Endothelial cell (in vitro differentiated cells): ENCODE measurements at regions not wholly inside any gene's neighbourhood (a gene's known extent, or its start where the extent isn't known, plus 50 kb on each side); places are given as distances from the start of the nearest gene placed in this dataset.

Experiments
- DNase-seq: peaks from one replicate; pipeline ENCODE4 v3.0.0; 2021; ENCODE audit warnings: low spot score
- H3K27ac Mint-ChIP-seq: one replicate; pipeline ENCODE4 v1.8.0; 2021; ENCODE audit warnings: mixed read lengths, inconsistent platforms; ENCODE audit not compliant: unreplicated experiment
- H3K27me3 Mint-ChIP-seq: one replicate; pipeline ENCODE4 v1.8.0; 2021; ENCODE audit warnings: mild to moderate bottlenecking, moderate library complexity, mixed read lengths, inconsistent platforms; ENCODE audit not compliant: unreplicated experiment
- H3K36me3 Mint-ChIP-seq: one replicate; pipeline ENCODE4 v1.8.0; 2021; ENCODE audit warnings: mild to moderate bottlenecking, low read depth, mixed read lengths, inconsistent platforms; ENCODE audit not compliant: unreplicated experiment
- H3K4me1 Mint-ChIP-seq: one replicate; pipeline ENCODE4 v1.8.0; 2021; ENCODE audit warnings: mild to moderate bottlenecking, mixed read lengths, inconsistent platforms; ENCODE audit not compliant: unreplicated experiment
- H3K4me3 Mint-ChIP-seq: one replicate; pipeline ENCODE4 v1.8.0; 2021; ENCODE audit warnings: mild to moderate bottlenecking, mixed read lengths, inconsistent platforms; ENCODE audit not compliant: unreplicated experiment
- H3K9me3 Mint-ChIP-seq: one replicate; pipeline ENCODE4 v1.8.0; 2021; ENCODE audit warnings: mixed read lengths, inconsistent platforms; ENCODE audit not compliant: unreplicated experiment
- TF ChIP-seq, protein P1 (sequence below): fragments of 200-600 bp; sonication (generic); IDR thresholded peaks from one replicate; pipeline ENCODE4 v1.5.0; 2021; ENCODE audit warnings: antibody characterized with exemption; ENCODE audit not compliant: unreplicated experiment

DNA sequence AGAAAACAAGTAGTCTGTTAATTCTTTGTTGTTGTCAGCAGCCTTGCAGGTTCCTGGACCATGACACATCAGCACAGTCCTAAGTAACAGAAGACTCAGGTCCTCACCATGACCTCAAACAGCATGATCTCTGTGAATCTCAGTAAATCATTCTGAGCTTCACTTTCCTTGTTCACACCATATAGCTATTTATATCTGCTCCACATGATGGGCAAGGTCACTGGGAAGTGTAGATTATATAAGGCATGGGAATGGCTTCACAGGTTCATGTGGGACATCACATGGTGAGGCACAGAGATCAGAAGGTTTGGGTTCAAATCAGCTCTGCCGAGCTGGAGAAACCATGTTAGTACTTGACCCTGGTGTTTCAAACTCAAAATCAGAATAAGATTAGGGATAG lies 245.4 kb upstream of the SPTLC3 start:
- H3K4me1 Mint-ChIP-seq, result no peaks in the 10 kb centered on the region
- H3K9me3 Mint-ChIP-seq, result no peaks in the 10 kb centered on the region
- H3K4me3 Mint-ChIP-seq, result no peak overlapping the region
- H3K27ac Mint-ChIP-seq, result no peak overlapping the region
- H3K27me3 Mint-ChIP-seq, result no peaks in the 10 kb centered on the region
- no peak for DNase-seq
- no peaks in the 10 kb centered on the region for H3K36me3 Mint-ChIP-seq
- TF ChIP-seq, protein P1, sequence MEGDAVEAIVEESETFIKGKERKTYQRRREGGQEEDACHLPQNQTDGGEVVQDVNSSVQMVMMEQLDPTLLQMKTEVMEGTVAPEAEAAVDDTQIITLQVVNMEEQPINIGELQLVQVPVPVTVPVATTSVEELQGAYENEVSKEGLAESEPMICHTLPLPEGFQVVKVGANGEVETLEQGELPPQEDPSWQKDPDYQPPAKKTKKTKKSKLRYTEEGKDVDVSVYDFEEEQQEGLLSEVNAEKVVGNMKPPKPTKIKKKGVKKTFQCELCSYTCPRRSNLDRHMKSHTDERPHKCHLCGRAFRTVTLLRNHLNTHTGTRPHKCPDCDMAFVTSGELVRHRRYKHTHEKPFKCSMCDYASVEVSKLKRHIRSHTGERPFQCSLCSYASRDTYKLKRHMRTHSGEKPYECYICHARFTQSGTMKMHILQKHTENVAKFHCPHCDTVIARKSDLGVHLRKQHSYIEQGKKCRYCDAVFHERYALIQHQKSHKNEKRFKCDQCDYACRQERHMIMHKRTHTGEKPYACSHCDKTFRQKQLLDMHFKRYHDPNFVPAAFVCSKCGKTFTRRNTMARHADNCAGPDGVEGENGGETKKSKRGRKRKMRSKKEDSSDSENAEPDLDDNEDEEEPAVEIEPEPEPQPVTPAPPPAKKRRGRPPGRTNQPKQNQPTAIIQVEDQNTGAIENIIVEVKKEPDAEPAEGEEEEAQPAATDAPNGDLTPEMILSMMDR, result no peak

DNA sequence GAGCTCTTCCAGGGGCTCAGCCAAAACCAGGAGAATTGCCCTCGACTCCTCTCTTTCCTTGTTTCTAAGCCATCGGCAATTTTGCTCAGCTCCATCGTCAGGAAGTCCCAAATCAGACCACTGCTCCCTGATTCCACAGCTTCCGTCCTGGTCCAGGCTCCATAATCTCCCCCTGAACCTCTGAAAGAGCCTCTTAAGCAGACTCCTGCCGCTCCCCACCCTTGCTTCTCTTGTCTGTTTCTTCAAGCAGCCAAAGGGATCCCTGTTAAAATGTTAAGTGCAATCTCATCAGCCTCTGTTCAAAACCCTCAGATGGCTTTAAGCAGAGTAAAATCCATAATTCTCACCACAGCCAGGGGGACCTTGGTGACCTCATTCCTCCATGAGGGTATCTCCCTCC lies 244.7 kb upstream of the SPTLC3 start:
- Mint-ChIP-seq H3K9me3 (no peaks in the 10 kb centered on the region), H3K27ac (no peak overlapping the region), H3K27me3 (no peaks in the 10 kb centered on the region), H3K4me3 (no peak overlapping the region), H3K36me3 (no peaks in the 10 kb centered on the region), H3K4me1 (no peaks in the 10 kb centered on the region)
- no peak for DNase-seq
- TF ChIP-seq, protein P1, result no peak

DNA sequence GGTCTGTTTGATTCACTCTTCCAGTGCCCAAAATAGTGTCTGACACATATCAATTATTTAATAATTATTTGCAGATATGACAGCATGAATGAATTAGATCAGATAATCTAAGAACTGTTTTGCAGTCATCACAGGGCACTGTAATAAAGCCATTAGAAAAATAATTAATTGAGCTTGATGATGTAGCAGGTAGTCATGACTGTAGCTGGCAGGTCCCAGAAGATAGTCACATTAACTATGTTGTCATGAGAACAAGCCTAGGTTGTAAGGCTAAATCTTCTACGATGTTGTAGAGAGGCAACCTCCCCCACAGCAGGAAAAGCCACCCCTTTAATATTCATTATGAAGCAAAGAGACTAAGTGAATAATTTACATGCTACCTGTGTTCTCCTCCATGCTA lies 243.9 kb upstream of the SPTLC3 start:
- Mint-ChIP-seq H3K4me1 (no peaks in the 10 kb centered on the region), H3K27ac (no peak overlapping the region), H3K36me3 (no peaks in the 10 kb centered on the region), H3K27me3 (no peaks in the 10 kb centered on the region), H3K9me3 (no peaks in the 10 kb centered on the region), H3K4me3 (no peak overlapping the region)
- TF ChIP-seq, protein P1, result no peak
- no peak for DNase-seq

DNA sequence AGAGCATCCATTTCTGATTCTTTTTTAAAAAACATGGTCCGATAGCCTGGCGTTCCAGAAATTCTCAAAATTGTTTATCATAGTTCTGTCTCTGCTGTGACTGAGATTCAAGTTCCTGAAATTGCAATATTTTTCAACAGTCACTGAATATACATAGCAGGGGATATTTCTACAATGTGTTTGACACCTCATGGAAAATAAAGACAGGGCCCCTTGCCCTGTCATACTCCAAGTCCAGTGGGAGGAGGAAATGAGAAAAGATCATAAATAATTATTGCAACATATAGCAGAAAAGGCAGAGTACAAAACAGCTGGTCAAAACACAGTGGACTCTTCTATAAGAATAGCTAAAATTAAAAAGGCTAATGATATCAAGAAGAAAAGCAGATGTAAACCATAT lies 234.8 kb upstream of the SPTLC3 start:
- no peak for DNase-seq
- no peak overlapping the region for H3K27ac Mint-ChIP-seq
- no peaks in the 10 kb centered on the region for H3K9me3 Mint-ChIP-seq
- H3K36me3 Mint-ChIP-seq, result no peaks in the 10 kb centered on the region
- no peaks in the 10 kb centered on the region for H3K4me1 Mint-ChIP-seq
- no peaks in the 10 kb centered on the region for H3K27me3 Mint-ChIP-seq
- TF ChIP-seq, protein P1, result no peak
- no peak overlapping the region for H3K4me3 Mint-ChIP-seq

DNA sequence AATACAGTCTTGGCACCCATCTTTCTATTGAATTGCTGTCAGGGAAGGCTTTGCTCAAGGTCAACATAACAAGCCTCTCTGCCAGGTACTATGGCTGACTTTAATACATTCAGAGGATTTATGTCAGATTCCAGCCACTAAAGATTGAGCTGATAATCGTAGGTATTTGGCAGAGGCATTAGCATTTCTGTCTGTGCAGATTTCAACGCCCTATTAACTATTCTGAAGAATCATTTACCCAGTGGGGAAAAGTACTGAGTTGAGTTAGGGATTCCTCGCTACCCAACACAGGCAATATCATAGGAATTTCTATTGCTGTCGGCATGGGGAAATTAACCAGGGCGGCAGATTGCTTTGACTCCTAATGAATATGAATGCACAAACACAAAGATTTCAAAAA lies 233.7 kb upstream of the SPTLC3 start:
- TF ChIP-seq, protein P1, result no peak
- Mint-ChIP-seq H3K4me3 (no peak overlapping the region), H3K9me3 (no peaks in the 10 kb centered on the region), H3K36me3 (no peaks in the 10 kb centered on the region), H3K4me1 (no peaks in the 10 kb centered on the region), H3K27ac (no peak overlapping the region), H3K27me3 (no peaks in the 10 kb centered on the region)
- DNase-seq, result no peak
